H1 (cell line): ENCODE measurements at regions not wholly inside any gene's neighbourhood (a gene's known extent, or its start where the extent isn't known, plus 50 kb on each side); places are given as distances from the start of the nearest gene placed in this dataset.

Source experiments
- CTCF ChIA-PET: fragments of 300-600 bp; sonication (Branson Sonifier 250); formaldehyde crosslinking; loops from one replicate; lab custom pipeline; 2021; ENCODE audit not compliant: partially characterized antibody; lab: Charles Lee
- POLR2A ChIA-PET: fragments of 300-600 bp; sonication (Branson Sonifier 250); formaldehyde crosslinking; loops from one replicate; lab custom pipeline; 2021; ENCODE audit warnings: inconsistent platforms; ENCODE audit not compliant: partially characterized antibody; lab: Charles Lee
- DNase-seq, 2 experiments: peaks; one replicate each; pipeline versions ENCODE4 v3.0.0 to v3.0.0-alpha.2; 2010 to 2022; ENCODE audit warnings: low spot score in 2 of 2, low read depth in 1 of 2, mixed read lengths in 1 of 2
- FAIRE-seq: peaks from 2 replicates; lab custom pipeline; 2011; peaks lifted over from hg19 to GRCh38; lab: Jason Lieb, UNC
- H2AFZ ChIP-seq: 2 replicates; pipeline ENCODE4 v1.8.1; 2012; ENCODE audit warnings: low read length, inconsistent platforms
- H2AK5ac ChIP-seq: 2 replicates; pipeline ENCODE4 v1.6.1; 2013; ENCODE audit warnings: low read depth, low read length
- H2BK120ac ChIP-seq: replicated peaks from 2 replicates; pipeline ENCODE3; 2013; ENCODE audit warnings: low read depth, low read length, inconsistent platforms
- H2BK12ac ChIP-seq: 2 replicates; pipeline ENCODE4 v1.6.1; 2013; ENCODE audit warnings: low read depth, low read length
- H2BK15ac ChIP-seq: 2 replicates; pipeline ENCODE4 v1.6.1; 2013; ENCODE audit warnings: low read length
- H2BK20ac ChIP-seq: 2 replicates; pipeline ENCODE4 v1.6.1; 2013; ENCODE audit warnings: low read length
- H2BK5ac ChIP-seq: 2 replicates; pipeline ENCODE4 v1.6.1; 2013; ENCODE audit warnings: low read depth, low read length
- H3K14ac ChIP-seq: 2 replicates; pipeline ENCODE4 v1.6.1; 2013; ENCODE audit warnings: inconsistent platforms; ENCODE audit not compliant: insufficient read length
- H3K18ac ChIP-seq: 2 replicates; pipeline ENCODE4 v1.6.1; 2013; ENCODE audit warnings: low read length; ENCODE audit errors: extremely low read depth
- H3K23ac ChIP-seq: 2 replicates; pipeline ENCODE4 v1.6.1; 2013; ENCODE audit warnings: inconsistent platforms; ENCODE audit not compliant: insufficient read length
- H3K23me2 ChIP-seq: 2 replicates; pipeline ENCODE4 v1.6.1; 2013; ENCODE audit warnings: low read depth, low read length
- H3K27ac ChIP-seq: 2 replicates; pipeline ENCODE4 v1.6.1; 2011; ENCODE audit warnings: low read depth, low read length, inconsistent platforms
- H3K27me3 ChIP-seq, 4 experiments: replicated peaks in 1 of 4; 1 replicate in 1 of 4; 2 replicates in 3 of 4; pipeline versions ENCODE4 v1.6.1 to v1.8.1; 2011 to 2013; ENCODE audit warnings: low read length in 3 of 4, mild to moderate bottlenecking in 3 of 4, inconsistent platforms in 2 of 4, mixed read lengths in 2 of 4, moderate library complexity in 1 of 4; ENCODE audit not compliant: control insufficient read depth in 3 of 4, insufficient read depth in 3 of 4; ENCODE audit errors: extremely low read depth in 1 of 4
- H3K36me3 ChIP-seq, 4 experiments: 2 replicates each; pipeline versions ENCODE4 v1.6.1 to v1.8.1; 2011 to 2013; ENCODE audit warnings: mild to moderate bottlenecking in 4 of 4, low read length in 3 of 4, moderate library complexity in 2 of 4, control low read depth in 1 of 4, inconsistent platforms in 1 of 4; ENCODE audit not compliant: insufficient read depth in 4 of 4, control insufficient read depth in 2 of 4
- H3K4ac ChIP-seq: replicated peaks from 2 replicates; pipeline ENCODE3; 2013; ENCODE audit warnings: low read length, low read depth, mixed read lengths, inconsistent platforms; ENCODE audit not compliant: insufficient read length
- H3K4me1 ChIP-seq, 4 experiments: replicated peaks in 1 of 4; 1 replicate in 1 of 4; 2 replicates in 3 of 4; pipeline versions ENCODE4 v1.6.1 to v1.8.1; 2011 to 2013; ENCODE audit warnings: low read length in 3 of 4, inconsistent platforms in 2 of 4, mixed read lengths in 1 of 4; ENCODE audit not compliant: insufficient read depth in 4 of 4, control insufficient read depth in 3 of 4
- H3K4me2 ChIP-seq, 2 experiments: 2 replicates each; pipeline versions ENCODE4 v1.6.1 to v1.8.1; 2011 to 2013; ENCODE audit warnings: low read depth in 2 of 2, low read length in 2 of 2, control low read depth in 1 of 2, inconsistent platforms in 1 of 2, mild to moderate bottlenecking in 1 of 2; ENCODE audit not compliant: insufficient read depth in 1 of 2
- H3K4me3 ChIP-seq, 4 experiments: fragments of 200-600, 300-600 bp in 1 of 4; sonication (generic), shearing (Covaris generic), sonication (Bioruptor Twin) in 1 of 4; 2 replicates each; pipeline versions ENCODE4 v1.5.1 to v1.8.1; 2011 to 2016; ENCODE audit warnings: low read length in 4 of 4, low read depth in 3 of 4, control low read depth in 2 of 4, inconsistent platforms in 2 of 4, mild to moderate bottlenecking in 2 of 4, mixed read lengths in 1 of 4, moderate library complexity in 1 of 4; ENCODE audit not compliant: insufficient read depth in 2 of 4; ENCODE audit errors: extremely low read depth in 1 of 4
- H3K56ac ChIP-seq: replicated peaks from 2 replicates; pipeline ENCODE3; 2013; ENCODE audit warnings: low read depth, mild to moderate bottlenecking, mixed read lengths, low read length, inconsistent platforms; ENCODE audit not compliant: insufficient read length
- H3K79me1 ChIP-seq: 2 replicates; pipeline ENCODE4 v1.6.1; 2013; ENCODE audit warnings: low read depth, low read length, control low read depth
- H3K79me2 ChIP-seq, 2 experiments: 2 replicates each; pipeline versions ENCODE4 v1.6.1 to v1.8.1; 2012 to 2013; ENCODE audit warnings: low read length in 2 of 2, mild to moderate bottlenecking in 2 of 2, inconsistent platforms in 1 of 2; ENCODE audit not compliant: insufficient read depth in 2 of 2, control insufficient read depth in 1 of 2
- H3K9ac ChIP-seq, 4 experiments: replicated peaks in 1 of 4; 1 replicate in 1 of 4; 2 replicates in 3 of 4; pipeline versions ENCODE4 v1.6.1 to v1.8.1; 2011 to 2013; ENCODE audit warnings: low read depth in 3 of 4, low read length in 3 of 4, control low read depth in 2 of 4, mild to moderate bottlenecking in 2 of 4, moderate library complexity in 2 of 4, inconsistent platforms in 1 of 4; ENCODE audit errors: extremely low read depth in 1 of 4
- H3K9me3 ChIP-seq, 2 experiments: 2 replicates each; pipeline versions ENCODE4 v1.6.1 to v1.8.1; 2012 to 2013; ENCODE audit warnings: mild to moderate bottlenecking in 2 of 2, moderate library complexity in 2 of 2, control low read depth in 1 of 2, inconsistent platforms in 1 of 2, low read depth in 1 of 2, low read length in 1 of 2, mixed read lengths in 1 of 2; ENCODE audit not compliant: insufficient read depth in 2 of 2
- H4K20me1 ChIP-seq, 2 experiments: replicated peaks in 1 of 2; 2 replicates each; pipeline versions ENCODE3 to v1.8.1; 2011 to 2013; ENCODE audit warnings: inconsistent platforms in 2 of 2, low read length in 2 of 2, mild to moderate bottlenecking in 1 of 2; ENCODE audit not compliant: insufficient read depth in 2 of 2, control insufficient read depth in 1 of 2
- H4K5ac ChIP-seq: 2 replicates; pipeline ENCODE4 v1.6.1; 2013; ENCODE audit warnings: low read length, low read depth, mixed read lengths, inconsistent platforms; ENCODE audit not compliant: insufficient read length
- H4K8ac ChIP-seq: 2 replicates; pipeline ENCODE4 v1.8.0; 2013; ENCODE audit warnings: mild to moderate bottlenecking, moderate library complexity, low read length, inconsistent platforms; ENCODE audit not compliant: insufficient read depth; ENCODE audit errors: extremely low read depth
- H4K91ac ChIP-seq: replicated peaks from 2 replicates; pipeline ENCODE3; 2013; ENCODE audit warnings: low read length, mixed read lengths, inconsistent platforms; ENCODE audit not compliant: insufficient read length
- BRCA1 ChIP-seq: IDR thresholded peaks from 2 replicates; pipeline ENCODE4 v1.6.1; 2012; ENCODE audit warnings: low read depth, low read length, improper control_type of control experiment
- CBX5 ChIP-seq: fragments of 300-800, 300-1000 bp; sonication (generic); IDR thresholded peaks from 2 replicates; pipeline ENCODE4 v1.7.1; 2016; ENCODE audit warnings: antibody characterized with exemption, low read length, low read depth
- NRF1 ChIP-seq: IDR thresholded peaks from 2 replicates; pipeline ENCODE4 v1.6.1; 2011; ENCODE audit warnings: mild to moderate bottlenecking, low read depth, low read length, improper control_type of control experiment
- POU5F1 ChIP-seq: IDR thresholded peaks from 2 replicates; pipeline ENCODE4 v1.6.1; 2011; ENCODE audit warnings: low read depth, mild to moderate bottlenecking, low read length, moderate library complexity
- SIN3A ChIP-seq, 2 experiments: IDR thresholded peaks in 1 of 2; conservative IDR thresholded peaks in 1 of 2; 2 replicates each; pipeline ENCODE4 v1.6.1; 2011 to 2012; ENCODE audit warnings: low read length in 2 of 2, improper control_type of control experiment in 1 of 2, low read depth in 1 of 2, mild to moderate bottlenecking in 1 of 2
- SP2 ChIP-seq: IDR thresholded peaks from 2 replicates; pipeline ENCODE4 v1.6.1; 2012; ENCODE audit warnings: mild to moderate bottlenecking, low read length, inconsistent platforms
- SUZ12 ChIP-seq: fragments of 200-600 bp; sonication (generic); IDR thresholded peaks from 2 replicates; pipeline ENCODE4 v1.6.1; 2012; ENCODE audit warnings: mild to moderate bottlenecking, inconsistent platforms, low read length, moderate library complexity, mixed read lengths
- TEAD4 ChIP-seq: IDR thresholded peaks from 2 replicates; pipeline ENCODE4 v1.6.1; 2012; ENCODE audit warnings: low read depth, low read length, inconsistent platforms, mixed read lengths
- WGBS, 2 experiments: shearing (Covaris generic) in 1 of 2; methylation state at CpG; one replicate each; pipeline versions ENCODE4 v1.1.6 to v1.1.7; 2013 to 2015; ENCODE audit warnings: low lambda C conversion rate in 2 of 2, mixed read lengths in 2 of 2, inconsistent platforms in 1 of 2, low coverage in 1 of 2, missing lambda C conversion rate in 1 of 2; ENCODE audit not compliant: insufficient replicate concordance in 2 of 2, insufficient coverage in 1 of 2, insufficient read length in 1 of 2; ENCODE audit errors: extremely low coverage in 1 of 2, missing lambda C conversion rate in 1 of 2; 5-methylcytosine and 5-hydroxymethylcytosine counted together

DNA sequence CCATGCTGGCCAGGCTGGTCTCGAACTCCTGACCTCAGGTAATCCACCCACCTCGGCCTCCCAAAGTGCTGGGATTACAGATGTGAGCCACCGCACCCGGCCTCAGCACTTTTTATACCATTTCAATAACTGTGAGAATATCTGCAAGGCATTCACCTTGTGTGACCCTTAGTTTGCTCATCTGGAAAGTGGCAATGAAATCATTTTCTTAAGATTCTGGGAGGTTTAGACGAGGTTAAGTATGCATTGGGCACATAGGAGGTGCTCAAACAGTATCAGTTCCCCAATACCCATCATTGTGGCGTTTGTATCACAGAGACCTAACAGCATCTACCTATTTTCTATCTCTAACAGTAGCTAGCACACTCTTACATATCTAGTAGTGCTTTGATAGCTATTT is 481.9 kb upstream of the ERCC4 start:
- CTCF ChIA-PET: interaction anchor here (1.0 to 4.2 kb wide), 7 partner anchors 9 to 329 kb away, joined by 3 to 18 read pairs (median 3); no protein-coding TSS in a partner anchor
- H3K18ac ChIP-seq: no peak overlapping the region
- FAIRE-seq: no peak
- TF ChIP-seq SIN3A (conservative IDR thresholded peaks at IDR 0.05 in 1 of 2, IDR thresholded peaks at IDR 0.05 in 1 of 2; ENCODE audit: low read depth in 1 of 2, low read length in 2 of 2) (no peak), POU5F1 (no peak), CBX5 (no peak), BRCA1 (no peak), SP2 (no peak), SUZ12 (no peak), NRF1 (no peak), TEAD4 (no peak)

More for the DNA sequence above, 481.9 kb upstream of the ERCC4 start:
- H2BK20ac ChIP-seq: no peak overlapping the region
- no peak overlapping the region for H4K91ac ChIP-seq
- H4K20me1 ChIP-seq: no peaks in the 10 kb centered on the region
- no peaks in the 10 kb centered on the region for H3K27me3 ChIP-seq
- H3K14ac ChIP-seq: no peak overlapping the region
- H2AK5ac ChIP-seq: no peak overlapping the region
- no peak for DNase-seq
- H3K79me2 ChIP-seq: no peaks in the 10 kb centered on the region
- H4K5ac ChIP-seq: no peak overlapping the region
- no peaks in the 10 kb centered on the region for H3K23me2 ChIP-seq
- H3K4ac ChIP-seq: no peak overlapping the region
- no peak overlapping the region for H2AFZ ChIP-seq
- no peak overlapping the region for H3K4me3 ChIP-seq
- no peak overlapping the region for H4K8ac ChIP-seq
- peaks cover 0 to 11% (median 3%) of the 10 kb centered on the region in 4 experiments; a peak in 4 of 7 replicates for H3K4me1 ChIP-seq
- POLR2A ChIA-PET: no interaction called here
- no peak overlapping the region for H2BK15ac ChIP-seq
- H2BK5ac ChIP-seq: no peak overlapping the region
- H2BK12ac ChIP-seq: no peak overlapping the region
- H2BK120ac ChIP-seq: no peak overlapping the region
- no peak overlapping the region for H3K27ac ChIP-seq
- H3K36me3 ChIP-seq: no peaks in the 10 kb centered on the region
- 0 out of 4 replicates have a peak, but pooled peaks cover 0 to 2% of the 10 kb centered on the region in 2 experiments for H3K9me3 ChIP-seq
- H3K79me1 ChIP-seq: no peaks in the 10 kb centered on the region
- H3K23ac ChIP-seq: no peak overlapping the region
- H3K56ac ChIP-seq: no peak overlapping the region
- H3K9ac ChIP-seq: no peak overlapping the region
- no peak overlapping the region for H3K4me2 ChIP-seq
- 77% methylated on average over 6 of the region's 6 CpGs; no CpG with 5 or more reads in 1 of the 2 experiments for WGBS, 2 experiments
